Astrocyte (in vitro differentiated cells and primary cell): ENCODE measurements at regions not wholly inside any gene's neighbourhood (a gene's known extent, or its start where the extent isn't known, plus 50 kb on each side); places are given as distances from the start of the nearest gene placed in this dataset.
"Not testable (repeated sequence)": the region's sequence is repeated elsewhere in the genome, so short reads cannot be mapped to it uniquely, and the experiment has no call there.

Source experiments
- DNase-seq: peaks from one replicate; pipeline ENCODE4 v3.0.0-alpha.2; 2010; ENCODE audit warnings: low read depth
- FAIRE-seq: peaks from 2 replicates; lab custom pipeline; 2011; peaks lifted over from hg19 to GRCh38; lab: Jason Lieb, UNC
- H2AFZ ChIP-seq: 2 replicates; pipeline ENCODE4 v1.6.0; 2012; ENCODE audit warnings: low read depth, low read length, inconsistent platforms
- H3K27ac ChIP-seq: 2 replicates; pipeline ENCODE4 v1.5.1; 2011; ENCODE audit warnings: low read depth, low read length, inconsistent platforms
- H3K27me3 ChIP-seq: 2 replicates; pipeline ENCODE4 v1.6.0; 2011; ENCODE audit warnings: low read length, inconsistent platforms; ENCODE audit not compliant: insufficient read depth
- H3K36me3 ChIP-seq: 2 replicates; pipeline ENCODE4 v1.5.1; 2011; ENCODE audit warnings: low read length, inconsistent platforms; ENCODE audit not compliant: insufficient read depth
- H3K4me1 ChIP-seq: 2 replicates; pipeline ENCODE4 v1.5.1; 2011; ENCODE audit warnings: low read length, inconsistent platforms; ENCODE audit not compliant: insufficient read depth
- H3K4me2 ChIP-seq: 2 replicates; pipeline ENCODE4 v1.6.0; 2012; ENCODE audit warnings: low read length, inconsistent platforms
- H3K4me3 ChIP-seq: 2 replicates; pipeline ENCODE4 v1.5.1; 2011; ENCODE audit warnings: low read depth, mild to moderate bottlenecking, low read length, inconsistent platforms; ENCODE audit not compliant: insufficient read depth
- H3K79me2 ChIP-seq: 2 replicates; pipeline ENCODE4 v1.6.0; 2012; ENCODE audit warnings: mild to moderate bottlenecking, low read length, inconsistent platforms; ENCODE audit not compliant: insufficient read depth
- H3K9ac ChIP-seq: 2 replicates; pipeline ENCODE4 v1.6.0; 2012; ENCODE audit warnings: mild to moderate bottlenecking, low read length, inconsistent platforms
- H3K9me3 ChIP-seq: 2 replicates; pipeline ENCODE4 v1.5.1; 2012; ENCODE audit warnings: low read depth, mild to moderate bottlenecking, low read length, inconsistent platforms; ENCODE audit not compliant: insufficient read depth
- H4K20me1 ChIP-seq: 2 replicates; pipeline ENCODE4 v1.6.0; 2012; ENCODE audit warnings: low read length, inconsistent platforms; ENCODE audit not compliant: insufficient read depth
- H3K27ac Mint-ChIP-seq: one replicate; pipeline ENCODE4 v1.8.0; 2021; ENCODE audit warnings: mild to moderate bottlenecking, mixed read lengths; ENCODE audit not compliant: unreplicated experiment
- H3K27me3 Mint-ChIP-seq: one replicate; pipeline ENCODE4 v1.8.0; 2021; ENCODE audit warnings: low read depth, mixed read lengths; ENCODE audit not compliant: unreplicated experiment
- H3K36me3 Mint-ChIP-seq: one replicate; pipeline ENCODE4 v1.8.0; 2021; ENCODE audit warnings: low read depth, mixed read lengths; ENCODE audit not compliant: unreplicated experiment
- H3K4me1 Mint-ChIP-seq: one replicate; pipeline ENCODE4 v1.8.0; 2021; ENCODE audit warnings: low read depth, mixed read lengths; ENCODE audit not compliant: unreplicated experiment
- H3K4me3 Mint-ChIP-seq: one replicate; pipeline ENCODE4 v1.8.0; 2021; ENCODE audit warnings: mild to moderate bottlenecking, moderate library complexity, mixed read lengths; ENCODE audit not compliant: unreplicated experiment
- H3K9me3 Mint-ChIP-seq: one replicate; pipeline ENCODE4 v1.8.0; 2021; ENCODE audit warnings: mild to moderate bottlenecking, mixed read lengths; ENCODE audit not compliant: unreplicated experiment
- EZH2 ChIP-seq: IDR thresholded peaks from 2 replicates; pipeline ENCODE4 v1.6.1; 2012; ENCODE audit warnings: mild to moderate bottlenecking, low read length, inconsistent platforms; ENCODE audit not compliant: insufficient read depth
- TF ChIP-seq, protein P1 (sequence below): IDR thresholded peaks from 2 replicates; pipeline ENCODE4 v1.5.1; 2011; ENCODE audit warnings: low read depth, mild to moderate bottlenecking, inconsistent platforms, low read length, moderate library complexity; ENCODE audit not compliant: insufficient read depth

DNA sequence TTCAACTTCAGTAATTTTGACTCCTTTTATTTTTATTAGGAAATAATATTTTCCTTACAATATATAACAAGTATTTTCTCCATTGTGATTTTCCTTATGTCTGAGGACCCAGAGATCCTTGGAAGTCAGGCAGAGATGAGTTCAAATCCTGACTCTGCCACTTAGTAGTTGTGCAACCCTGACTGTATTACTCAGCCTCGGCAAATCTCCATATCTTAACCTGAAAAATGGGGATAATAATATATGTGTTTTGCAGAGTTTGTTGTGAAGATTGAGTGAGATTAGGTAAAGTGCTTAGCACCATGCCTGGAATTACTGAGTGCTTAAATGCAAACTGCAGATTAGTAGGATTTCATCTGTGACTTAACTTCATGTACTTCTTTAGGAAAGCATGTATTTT lies 120.5 kb upstream of the KLF14 start:
- no peak overlapping the region for H3K27ac Mint-ChIP-seq
- H3K9me3 Mint-ChIP-seq: peaks cover 19% of the 10 kb centered on the region
- Histone ChIP-seq H3K9ac (no peak overlapping the region), H3K36me3 (peaks cover 24% of the 10 kb centered on the region), H3K4me2 (no peak overlapping the region), H3K27ac (no peak overlapping the region), H3K79me2 (peaks cover 3% of the 10 kb centered on the region), H3K4me3 (no peak overlapping the region), H3K4me1 (peaks cover 6% of the 10 kb centered on the region), H2AFZ (no peak overlapping the region), H3K27me3 (no peaks in the 10 kb centered on the region), H3K9me3 (no peaks in the 10 kb centered on the region), H4K20me1 (peaks cover 4% of the 10 kb centered on the region)
- peaks cover 5% of the 10 kb centered on the region for H3K4me1 Mint-ChIP-seq
- no peak overlapping the region for H3K4me3 Mint-ChIP-seq
- TF ChIP-seq, protein P1, sequence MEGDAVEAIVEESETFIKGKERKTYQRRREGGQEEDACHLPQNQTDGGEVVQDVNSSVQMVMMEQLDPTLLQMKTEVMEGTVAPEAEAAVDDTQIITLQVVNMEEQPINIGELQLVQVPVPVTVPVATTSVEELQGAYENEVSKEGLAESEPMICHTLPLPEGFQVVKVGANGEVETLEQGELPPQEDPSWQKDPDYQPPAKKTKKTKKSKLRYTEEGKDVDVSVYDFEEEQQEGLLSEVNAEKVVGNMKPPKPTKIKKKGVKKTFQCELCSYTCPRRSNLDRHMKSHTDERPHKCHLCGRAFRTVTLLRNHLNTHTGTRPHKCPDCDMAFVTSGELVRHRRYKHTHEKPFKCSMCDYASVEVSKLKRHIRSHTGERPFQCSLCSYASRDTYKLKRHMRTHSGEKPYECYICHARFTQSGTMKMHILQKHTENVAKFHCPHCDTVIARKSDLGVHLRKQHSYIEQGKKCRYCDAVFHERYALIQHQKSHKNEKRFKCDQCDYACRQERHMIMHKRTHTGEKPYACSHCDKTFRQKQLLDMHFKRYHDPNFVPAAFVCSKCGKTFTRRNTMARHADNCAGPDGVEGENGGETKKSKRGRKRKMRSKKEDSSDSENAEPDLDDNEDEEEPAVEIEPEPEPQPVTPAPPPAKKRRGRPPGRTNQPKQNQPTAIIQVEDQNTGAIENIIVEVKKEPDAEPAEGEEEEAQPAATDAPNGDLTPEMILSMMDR: no peak
- TF ChIP-seq EZH2: no peak
- FAIRE-seq (no peak), DNase-seq (no peak)
- peaks cover 47% of the 10 kb centered on the region for H3K36me3 Mint-ChIP-seq
- no peaks in the 10 kb centered on the region for H3K27me3 Mint-ChIP-seq

DNA sequence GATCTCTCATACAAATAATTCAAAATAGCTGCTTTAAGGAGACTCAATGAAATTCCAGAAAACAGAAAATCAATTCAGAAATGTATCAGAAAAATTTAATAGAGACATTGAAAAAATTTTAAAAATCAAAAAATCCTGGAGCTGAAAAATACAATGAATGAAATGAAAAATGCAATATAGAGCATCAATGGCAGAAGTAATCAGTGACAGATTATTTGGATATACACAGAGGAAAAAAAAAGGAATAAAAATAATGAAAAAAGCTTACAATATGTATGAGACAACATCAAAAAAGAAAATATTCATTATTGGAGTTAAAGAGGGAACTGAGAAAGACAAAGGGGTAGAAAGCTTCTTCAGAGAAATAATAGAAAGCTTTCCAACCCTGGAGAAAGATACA lies 122.9 kb upstream of the KLF14 start:
- H3K79me2 ChIP-seq: peaks cover 5% of the 10 kb centered on the region
- no peak overlapping the region for H3K27ac Mint-ChIP-seq
- H3K4me1 ChIP-seq: peaks cover 6% of the 10 kb centered on the region
- no peaks in the 10 kb centered on the region for H3K27me3 Mint-ChIP-seq
- peaks cover 7% of the 10 kb centered on the region for H3K9me3 ChIP-seq
- H3K36me3 ChIP-seq: peaks cover 32% of the 10 kb centered on the region
- TF ChIP-seq, protein P1: no peak
- H3K4me2 ChIP-seq: no peak overlapping the region
- DNase-seq (no peak), FAIRE-seq (no peak)
- H4K20me1 ChIP-seq: peaks cover 4% of the 10 kb centered on the region
- H3K4me1 Mint-ChIP-seq: peaks cover 5% of the 10 kb centered on the region
- H3K36me3 Mint-ChIP-seq: peaks cover 68% of the 10 kb centered on the region
- peaks cover 34% of the 10 kb centered on the region for H3K9me3 Mint-ChIP-seq
- H3K9ac ChIP-seq: no peak overlapping the region
- H3K4me3 ChIP-seq: no peak overlapping the region
- no peaks in the 10 kb centered on the region for H3K27me3 ChIP-seq
- no peak overlapping the region for H3K4me3 Mint-ChIP-seq
- H2AFZ ChIP-seq: no peak overlapping the region
- no peak overlapping the region for H3K27ac ChIP-seq

DNA sequence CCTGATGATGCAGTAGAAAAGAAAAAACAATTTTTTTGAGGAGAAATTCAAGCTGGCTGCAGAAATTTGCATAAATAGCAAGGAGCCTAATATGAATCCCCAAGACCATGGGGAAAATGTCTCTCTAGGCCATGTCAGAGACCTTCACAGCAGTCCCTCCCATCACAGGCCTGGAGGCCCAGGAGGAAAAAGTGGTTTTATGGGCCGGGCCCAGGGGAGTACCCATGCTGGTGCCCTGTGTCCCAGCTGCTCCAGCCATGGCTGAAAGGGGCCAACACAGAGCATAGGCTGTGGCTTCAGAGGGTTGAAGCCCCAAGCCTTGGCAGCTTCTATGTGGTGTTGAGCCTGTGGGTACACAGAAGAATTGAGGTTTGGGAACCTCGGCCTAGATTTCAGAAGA lies 126.8 kb upstream of the KLF14 start:
- H3K9me3 ChIP-seq, H3K9ac ChIP-seq, FAIRE-seq, H3K27ac ChIP-seq, H3K4me3 Mint-ChIP-seq, H3K4me2 ChIP-seq, H3K4me1 ChIP-seq, DNase-seq, H3K4me3 ChIP-seq, H2AFZ ChIP-seq, H3K4me1 Mint-ChIP-seq, H3K79me2 ChIP-seq, H3K27ac Mint-ChIP-seq, H3K27me3 Mint-ChIP-seq, H3K27me3 ChIP-seq: not testable (repeated sequence)
- Mint-ChIP-seq H3K36me3 (peaks cover 69% of the 10 kb centered on the region), H3K9me3 (peaks cover 30% of the 10 kb centered on the region)
- H4K20me1 ChIP-seq: peaks cover 19% of the 10 kb centered on the region
- H3K36me3 ChIP-seq: peaks cover 43% of the 10 kb centered on the region
